HepG2 (cell line): ENCODE measurements at regions not wholly inside any gene's neighbourhood (a gene's known extent, or its start where the extent isn't known, plus 50 kb on each side); places are given as distances from the start of the nearest gene placed in this dataset.
A peak's percentile ranks its signal among the peaks of the same experiment; 100 is the strongest.

Experiments
- ATAC-seq: fragments of 200-7000 bp; cut with Tn5 transposase; 3 replicates; pipeline ENCODE4 v1.9.1; 2020; ENCODE audit warnings: mild to moderate bottlenecking, moderate library complexity
- BruUV-seq: library from RNA; stranded (reverse); fragments of 400-500 nt; replicated peaks from 2 replicates; lab custom pipeline; 2021; lab: Mats Ljungman, UMichigan
- CTCF ChIA-PET: fragments of 300-600 bp; formaldehyde crosslinking; extraction: SDS; loops from one replicate; lab custom pipeline; 2021; ENCODE audit warnings: low total read pairs, inconsistent platforms, low intra/inter-chr PET ratio; lab: Yijun Ruan, JAX
- POLR2A ChIA-PET: fragments of 350-600 bp; sonication (Branson Sonifier 250); formaldehyde crosslinking; loops from one replicate; lab custom pipeline; 2020; ENCODE audit warnings: antibody characterized with exemption, inconsistent platforms; lab: Yijun Ruan, JAX
- DNase-seq: peaks from one replicate; pipeline ENCODE4 v3.0.0-alpha.2; 2015; ENCODE audit warnings: low spot score
- FAIRE-seq: peaks from 3 replicates; lab custom pipeline; 2011; peaks lifted over from hg19 to GRCh38; lab: Jason Lieb, UNC
- H2AFZ ChIP-seq: one replicate; pipeline ENCODE4 v1.6.1; 2011; ENCODE audit warnings: low read length, inconsistent platforms
- H3K27ac ChIP-seq: fragments of 300-600 bp; 3 replicates; pipeline ENCODE4 v1.8.0; 2011; ENCODE audit warnings: mixed run types, mild to moderate bottlenecking, mixed read lengths, low read length, inconsistent platforms; ENCODE audit not compliant: insufficient read depth; ENCODE audit errors: extremely low read length
- H3K27me3 ChIP-seq, 2 experiments: fragments of 200-600 bp in 1 of 2; 2 replicates in 1 of 2; 3 replicates in 1 of 2; pipeline versions ENCODE4 v1.6.0 to v1.8.0; 2011; ENCODE audit warnings: low read length in 2 of 2, mild to moderate bottlenecking in 2 of 2, moderate library complexity in 2 of 2, inconsistent platforms in 1 of 2; ENCODE audit not compliant: insufficient read depth in 2 of 2, control insufficient read depth in 1 of 2
- H3K36me3 ChIP-seq, 2 experiments: fragments of 200-600 bp in 1 of 2; replicated peaks in 1 of 2; 2 replicates in 1 of 2; 3 replicates in 1 of 2; pipeline versions ENCODE4 v1.5.1 to v1.8.0; 2011; ENCODE audit warnings: low read length in 2 of 2, inconsistent platforms in 1 of 2; ENCODE audit not compliant: insufficient read depth in 2 of 2, control insufficient read depth in 1 of 2
- H3K4me1 ChIP-seq: 2 replicates; pipeline ENCODE4 v1.5.1; 2012; ENCODE audit warnings: low read length, inconsistent platforms; ENCODE audit not compliant: insufficient read depth
- H3K4me2 ChIP-seq: 2 replicates; pipeline ENCODE4 v1.6.0; 2011; ENCODE audit warnings: low read depth, low read length, inconsistent platforms
- H3K4me3 ChIP-seq, 3 experiments: fragments of 200-600 bp in 1 of 3; sonication (generic), shearing (Covaris generic) in 1 of 3; replicated peaks in 1 of 3; 2 replicates each; pipeline ENCODE4 v1.5.1; 2011 to 2016; ENCODE audit warnings: low read length in 3 of 3, inconsistent platforms in 2 of 3, low read depth in 2 of 3, mild to moderate bottlenecking in 2 of 3, control low read depth in 1 of 3, mixed read lengths in 1 of 3; ENCODE audit not compliant: insufficient read depth in 1 of 3
- H3K79me2 ChIP-seq: one replicate; pipeline ENCODE4 v1.6.1; 2011; ENCODE audit warnings: low read length, inconsistent platforms; ENCODE audit not compliant: insufficient read depth
- H3K9ac ChIP-seq: 2 replicates; pipeline ENCODE4 v1.6.0; 2011; ENCODE audit warnings: mild to moderate bottlenecking, low read depth, low read length, inconsistent platforms; ENCODE audit not compliant: insufficient read depth
- H3K9me3 ChIP-seq: 2 replicates; pipeline ENCODE4 v1.5.1; 2012; ENCODE audit warnings: mild to moderate bottlenecking, low read length
- H4K20me1 ChIP-seq: 2 replicates; pipeline ENCODE4 v1.6.0; 2011; ENCODE audit warnings: inconsistent platforms, mild to moderate bottlenecking, low read length, moderate library complexity; ENCODE audit not compliant: insufficient read depth
- BCL3 ChIP-seq: sonication (generic); formaldehyde crosslinking; IDR thresholded peaks from 2 replicates; pipeline ENCODE4 v1.5.1; 2020; ENCODE audit warnings: mild to moderate bottlenecking, missing genetic modification reagents, moderate library complexity
- CEBPB ChIP-seq: IDR thresholded peaks from 2 replicates; pipeline ENCODE4 v1.6.1; 2011; ENCODE audit warnings: low read depth, low read length, improper control_type of control experiment, borderline replicate concordance
- ZNF124 ChIP-seq: sonication (generic); formaldehyde crosslinking; IDR thresholded peaks from 2 replicates; pipeline ENCODE4 v1.4.0; 2020; ENCODE audit warnings: missing genetic modification reagents
- WGBS: methylation state at CpG from one replicate; pipeline ENCODE4 v1.1.6; 2017; ENCODE audit warnings: low lambda C conversion rate; 5-methylcytosine and 5-hydroxymethylcytosine counted together
- in situ Hi-C: cut with HindIII; loops from 2 replicates; pipeline ENCODE4 v1.10.0; 2017; ENCODE audit warnings: low pct_unique_long_range_greater_than_20kb; ENCODE audit not compliant: extremely low pct_ligation_motif_present
- intact Hi-C: fragments of 100-400 bp; cut with micrococcal nuclease; formaldehyde crosslinking; loops from one replicate; pipeline ENCODE4 v1.10.0; 2022; ENCODE audit not compliant: unreplicated experiment
- TF ChIP-seq, protein P1 (sequence below): sonication (generic); formaldehyde crosslinking; IDR thresholded peaks from 2 replicates; pipeline ENCODE4 v1.5.1; 2020; ENCODE audit warnings: mild to moderate bottlenecking, missing genetic modification reagents

DNA sequence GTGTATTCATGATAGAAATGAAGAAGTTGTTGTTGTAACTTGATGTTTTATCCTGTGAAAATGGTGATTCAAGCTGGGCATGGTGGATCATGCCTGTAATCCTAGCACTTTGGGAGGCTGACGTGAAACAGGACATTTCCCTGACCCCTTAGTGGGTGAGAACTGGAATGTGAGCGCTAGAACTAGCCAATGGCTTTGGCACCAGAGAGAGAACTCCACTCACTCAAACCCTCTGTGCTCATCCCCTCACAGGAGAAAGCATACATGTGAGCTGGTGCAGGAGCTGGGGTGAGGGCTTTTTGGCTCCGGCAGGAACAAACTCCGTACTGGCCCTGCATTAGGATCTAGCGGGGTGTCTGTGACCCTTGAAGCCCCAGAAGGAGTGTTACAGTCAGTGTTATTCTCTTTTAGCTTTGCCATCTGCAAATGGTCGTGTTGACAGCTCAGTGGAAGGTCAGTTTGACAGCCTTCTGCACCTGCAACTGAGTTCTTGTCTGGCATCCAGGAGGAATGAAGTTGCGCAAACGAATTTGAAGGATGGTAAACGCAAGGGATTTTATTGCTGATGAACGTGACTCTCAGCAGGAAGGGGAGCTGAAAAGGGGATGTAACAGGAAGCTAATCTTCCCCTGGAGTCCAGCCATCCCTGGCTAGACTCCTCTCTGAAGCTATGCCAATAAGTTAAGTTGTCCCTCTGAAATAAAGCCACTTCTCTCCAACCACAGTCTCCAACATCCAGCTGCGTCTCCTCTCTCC, 1016.6 kb upstream of the CADM2 start:
- Histone ChIP-seq H3K4me3 (no peak overlapping the region), H3K4me1 (no peaks in the 10 kb centered on the region), H3K4me2 (no peak overlapping the region), H3K9me3 (no peaks in the 10 kb centered on the region), H3K27me3 (no peaks in the 10 kb centered on the region), H3K9ac (no peak overlapping the region), H3K79me2 (no peaks in the 10 kb centered on the region), H3K27ac (no peak overlapping the region)
- ChIA-PET CTCF (no interaction called here), POLR2A (no interaction called here)
- ATAC-seq: no peak
- TF ChIP-seq ZNF124 (CRISPR knock-in tag): no peak
- no peak for TF ChIP-seq BCL3 (CRISPR knock-in tag)
- peak; percentile 58; the same call in 1 of the 2 replicates for TF ChIP-seq CEBPB
- TF ChIP-seq, protein P1, sequence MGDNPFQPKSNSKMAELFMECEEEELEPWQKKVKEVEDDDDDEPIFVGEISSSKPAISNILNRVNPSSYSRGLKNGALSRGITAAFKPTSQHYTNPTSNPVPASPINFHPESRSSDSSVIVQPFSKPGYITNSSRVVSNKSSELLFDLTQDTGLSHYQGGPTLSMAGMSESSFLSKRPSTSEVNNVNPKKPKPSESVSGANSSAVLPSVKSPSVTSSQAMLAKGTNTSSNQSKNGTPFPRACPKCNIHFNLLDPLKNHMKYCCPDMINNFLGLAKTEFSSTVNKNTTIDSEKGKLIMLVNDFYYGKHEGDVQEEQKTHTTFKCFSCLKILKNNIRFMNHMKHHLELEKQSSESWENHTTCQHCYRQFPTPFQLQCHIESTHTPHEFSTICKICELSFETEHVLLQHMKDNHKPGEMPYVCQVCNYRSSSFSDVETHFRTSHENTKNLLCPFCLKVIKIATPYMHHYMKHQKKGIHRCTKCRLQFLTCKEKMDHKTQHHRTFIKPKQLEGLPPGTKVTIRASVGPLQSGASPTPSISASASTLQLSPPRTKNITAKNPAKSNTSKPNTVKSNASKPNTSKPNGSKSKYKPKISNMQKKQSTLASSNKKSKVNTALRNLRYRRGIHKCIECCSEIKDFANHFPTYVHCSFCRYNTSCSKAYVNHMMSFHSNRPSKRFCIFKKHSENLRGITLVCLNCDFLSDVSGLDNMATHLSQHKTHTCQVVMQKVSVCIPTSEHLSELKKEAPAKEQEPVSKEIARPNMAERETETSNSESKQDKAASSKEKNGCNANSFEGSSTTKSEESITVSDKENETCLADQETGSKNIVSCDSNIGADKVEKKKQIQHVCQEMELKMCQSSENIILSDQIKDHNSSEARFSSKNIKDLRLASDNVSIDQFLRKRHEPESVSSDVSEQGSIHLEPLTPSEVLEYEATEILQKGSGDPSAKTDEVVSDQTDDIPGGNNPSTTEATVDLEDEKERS: no peak
- TF ChIP-seq, all 625 proteins: peak for 1
- no peak for DNase-seq
- in situ Hi-C loops: no loop called here
- Histone ChIP-seq H4K20me1 (no peaks in the 10 kb centered on the region), H3K36me3 (no peaks in the 10 kb centered on the region), H2AFZ (no peak overlapping the region)
- FAIRE-seq: no peak
- intact Hi-C loops: no loop called here
- BruUV-seq: no TSS peak
- 19% methylated on average over 8 of the region's 11 CpGs for WGBS
